ENCODE measurements at regions not wholly inside any gene's neighbourhood (a gene's known extent, or its start where the extent isn't known, plus 50 kb on each side); places are given as distances from the start of the nearest gene placed in this dataset.

GRCh38 chr11:15655552-15655951 is 540.8 kb downstream of the INSC start (continued):
- TF ChIP-seq C11orf30 (IDR thresholded peaks at IDR 0.05; ENCODE audit: low read depth) (peak; percentile 68), STAT5A (IDR thresholded peaks at IDR 0.05; ENCODE audit: borderline replicate concordance, low read length) (no peak), ZNF584 (CRISPR knock-in tag; IDR thresholded peaks at IDR 0.05; ENCODE audit: low read depth) (no peak), ZNF707 (CRISPR knock-in tag; conservative IDR thresholded peaks at IDR 0.05) (no peak), TCF3 (CRISPR knock-in tag; IDR thresholded peaks at IDR 0.05) (peak; percentile 54), SAP30 (IDR thresholded peaks at IDR 0.05; ENCODE audit: borderline replicate concordance, insufficient read depth, low read depth, low read length, poor library complexity, severe bottlenecking) (no peak), MAFK (IDR thresholded peaks at IDR 0.05; ENCODE audit: low read length) (peak; percentile 15; the same call in 1 of the 2 replicates), BMI1 (IDR thresholded peaks at IDR 0.05; ENCODE audit: low read length) (no peak), THAP7 (CRISPR knock-in tag; IDR thresholded peaks at IDR 0.05) (no peak), ATF3 (IDR thresholded peaks at IDR 0.05) (peak; percentile 15; the same call in 1 of the 2 replicates), ATF3 (CRISPR knock-in tag; conservative IDR thresholded peaks at IDR 0.05) (no peak), ZNF280A (IDR thresholded peaks at IDR 0.05; ENCODE audit: low read depth, partially characterized antibody) (no peak), ZNF785 (CRISPR knock-in tag; IDR thresholded peaks at IDR 0.05) (no peak), MTA3 (IDR thresholded peaks at IDR 0.05; ENCODE audit: borderline replicate concordance) (no peak), MAFF (IDR thresholded peaks at IDR 0.05; ENCODE audit: low read length) (no peak), E2F6 (IDR thresholded peaks at IDR 0.05; ENCODE audit: borderline replicate concordance in 1 of 2, extremely low read depth in 1 of 2, insufficient read depth in 1 of 2, insufficient read length in 1 of 2, low read depth in 1 of 2, low read length in 1 of 2, poor library complexity in 1 of 2, severe bottlenecking in 1 of 2) (no peak), TSHZ1 (CRISPR knock-in tag; IDR thresholded peaks at IDR 0.05) (no peak)
